ENCODE measurements at regions not wholly inside any gene's neighbourhood (a gene's known extent, or its start where the extent isn't known, plus 50 kb on each side); places are given as distances from the start of the nearest gene placed in this dataset.

- Histone ChIP-seq H3K27me3 (no peaks in the 10 kb centered on the region), H3K9me3 (no peaks in the 10 kb centered on the region), H3K27ac (peak overlapping the region; percentile 99 to 100), H3K36me3 (peaks cover 0 to 16% (median under 1%) of the 10 kb centered on the region in 3 donors), H3K4me1 (peaks cover 0 to 55% (median 25%) of the 10 kb centered on the region in 4 donors), H3K4me3 (peak overlapping the region; percentile 85 to 90)
- intact Hi-C loops (cut with DNase I; ENCODE audit: low total_unique reads), result no loop called here
- DNase-seq, result peak; percentile 92 to 96
- TF ChIP-seq CTCF (IDR thresholded peaks at IDR 0.05), result no peak
Measured at GRCh38 chr22:46069521-46070214, 80.7 kb upstream of the PPARA start.

- TF ChIP-seq CTCF (IDR thresholded peaks at IDR 0.05), result no peak
- H3K4me1 ChIP-seq, result peaks cover 0 to 55% (median 27%) of the 10 kb centered on the region in 4 donors
- intact Hi-C loops (cut with DNase I; ENCODE audit: low total_unique reads), result no loop called here
- no peaks in the 10 kb centered on the region for H3K27me3 ChIP-seq
- H3K4me3 ChIP-seq, result peak overlapping the region; percentile 85 to 90
- DNase-seq, result peak; percentile 82 to 92
- peaks cover 0 to 18% (median 5%) of the 10 kb centered on the region in 3 donors for H3K36me3 ChIP-seq
- no peaks in the 10 kb centered on the region for H3K9me3 ChIP-seq
- peak overlapping the region; percentile 99 to 100 for H3K27ac ChIP-seq
Measured at GRCh38 chr22:46070215-46070802, 80.0 kb upstream of the PPARA start.

- no peak for TF ChIP-seq CTCF (IDR thresholded peaks at IDR 0.05)
- peaks cover 0 to 18% (median 5%) of the 10 kb centered on the region in 3 donors for H3K36me3 ChIP-seq
- peak overlapping the region; percentile 99 to 100 for H3K27ac ChIP-seq
- no peaks in the 10 kb centered on the region for H3K27me3 ChIP-seq
- H3K4me3 ChIP-seq, result peak overlapping the region; percentile 85 to 90
- DNase-seq, result peak; percentile 31 to 86
- H3K4me1 ChIP-seq, result peaks cover 0 to 55% (median 32%) of the 10 kb centered on the region in 4 donors
- intact Hi-C loops (cut with DNase I; ENCODE audit: low total_unique reads), result no loop called here
- no peaks in the 10 kb centered on the region for H3K9me3 ChIP-seq
Measured at GRCh38 chr22:46070803-46071450, 79.4 kb upstream of the PPARA start.

- peaks cover 0 to 55% (median 35%) of the 10 kb centered on the region in 4 donors for H3K4me1 ChIP-seq
- H3K27me3 ChIP-seq, result no peaks in the 10 kb centered on the region
- TF ChIP-seq CTCF (IDR thresholded peaks at IDR 0.05), result no peak
- peaks cover 0 to 18% (median 5%) of the 10 kb centered on the region in 3 donors for H3K36me3 ChIP-seq
- intact Hi-C loops (cut with DNase I; ENCODE audit: low total_unique reads), result no loop called here
- H3K4me3 ChIP-seq, result peak overlapping the region; percentile 85 to 90
- peak; percentile 92 to 96 for DNase-seq
- no peaks in the 10 kb centered on the region for H3K9me3 ChIP-seq
- H3K27ac ChIP-seq, result peak overlapping the region; percentile 97 to 99
Measured at GRCh38 chr22:46071451-46072109, 78.7 kb upstream of the PPARA start.

GRCh38 chr22:46072110-46072881 lies 78.0 kb upstream of the PPARA start:
- Histone ChIP-seq H3K27me3 (no peaks in the 10 kb centered on the region), H3K27ac (peak overlapping the region; percentile 97 to 99), H3K4me1 (peaks cover 0 to 55% (median 37%) of the 10 kb centered on the region in 4 donors), H3K36me3 (peaks cover 0 to 18% (median 5%) of the 10 kb centered on the region in 3 donors), H3K9me3 (no peaks in the 10 kb centered on the region), H3K4me3 (peak overlapping the region; percentile 85 to 90)
- peak; percentile 59 to 79 for DNase-seq
- intact Hi-C loops (cut with DNase I; ENCODE audit: low total_unique reads), result no loop called here
- no peak for TF ChIP-seq CTCF (IDR thresholded peaks at IDR 0.05)

All from tibial artery (tissue), 4 donors.